ENCODE measurements at regions not wholly inside any gene's neighbourhood (a gene's known extent, or its start where the extent isn't known, plus 50 kb on each side); places are given as distances from the start of the nearest gene placed in this dataset.

DNA sequence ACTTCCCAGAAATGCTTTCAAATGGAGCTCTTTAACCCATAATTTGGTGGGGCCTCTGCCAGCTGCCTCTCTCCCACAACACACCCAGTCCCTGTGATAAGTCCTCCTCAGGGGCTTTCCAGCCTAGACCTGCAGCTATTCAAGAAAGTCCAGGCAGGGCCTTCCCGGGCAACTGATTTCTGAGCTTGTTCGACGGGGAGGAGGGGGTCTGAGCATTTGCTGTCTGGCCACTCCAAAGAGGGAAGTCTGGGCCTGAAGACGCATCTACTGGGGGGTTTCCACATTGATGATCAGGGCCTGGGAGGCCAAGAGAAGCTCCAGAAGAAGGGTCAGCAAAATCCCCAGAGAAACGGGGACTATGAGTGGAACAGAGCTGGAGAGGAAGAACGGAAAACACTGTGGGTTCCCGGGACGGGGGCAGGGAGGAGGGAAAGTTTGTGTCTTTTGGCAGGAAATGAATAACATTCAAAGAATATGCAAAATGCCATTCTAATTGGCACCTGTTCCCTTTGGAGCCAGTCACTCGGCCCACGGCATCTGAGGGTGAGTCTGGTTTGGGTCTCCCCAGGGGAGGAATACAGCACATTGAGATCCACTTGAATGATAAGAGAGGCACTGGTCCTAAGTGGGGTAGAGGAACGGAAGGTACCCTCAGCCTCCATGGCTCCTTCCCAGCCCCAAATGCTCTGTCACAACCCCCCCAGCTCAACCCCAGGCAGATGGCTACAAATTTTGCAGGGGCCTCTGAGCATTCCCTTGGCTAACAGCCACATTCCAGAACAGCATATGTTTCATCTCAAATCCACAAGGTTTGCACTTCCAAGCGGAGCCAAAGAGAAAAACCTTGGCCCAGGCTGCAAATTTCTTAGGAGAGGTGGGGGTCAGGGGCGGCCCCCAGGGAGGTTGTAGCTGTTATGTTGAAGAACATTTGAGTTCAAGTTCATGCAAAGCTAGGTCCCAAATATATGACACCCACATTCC, 72.0 kb downstream of the RPUSD4 start:
- H3K4ac ChIP-seq (ENCODE audit: low read depth, low read length) = peak overlapping the region; percentile 1
- H3K27ac ChIP-seq (ENCODE audit: low read depth, low read length) = peak overlapping the region; percentile 54
- no peaks in the 10 kb centered on the region for H3K9me3 ChIP-seq (ENCODE audit: insufficient read depth, low read depth, low read length)
- H4K12ac ChIP-seq (ENCODE audit: low read depth, low read length) = no peak overlapping the region
- peak overlapping the region; percentile 23 for H2BK5ac ChIP-seq (ENCODE audit: low read depth, low read length, poor library complexity)
- H2BK120ac ChIP-seq (ENCODE audit: insufficient read depth, low read length, poor library complexity) = peak overlapping the region; percentile 37
- H3K4me2 ChIP-seq (ENCODE audit: low read length) = peak overlapping the region; percentile 40
- no peak overlapping the region for H3K4me3 ChIP-seq (ENCODE audit: low read depth, low read length)
- no peak overlapping the region for H4K8ac ChIP-seq (ENCODE audit: low read depth, low read length)
- H4K91ac ChIP-seq (ENCODE audit: low read depth, low read length) = peak overlapping the region; percentile 50
- peaks cover 2% of the 10 kb centered on the region for H3K79me2 ChIP-seq (ENCODE audit: control insufficient read depth, insufficient read depth, low read length, poor library complexity)
- H3K27me3 ChIP-seq (ENCODE audit: insufficient read depth, low read length) = no peaks in the 10 kb centered on the region
- H2BK12ac ChIP-seq (ENCODE audit: low read length) = peak overlapping the region; percentile 21
- no CpG with 5 or more reads among the region's 13 CpGs for WGBS (ENCODE audit: extremely low coverage, insufficient coverage, insufficient read length)
- H3K36me3 ChIP-seq (ENCODE audit: control insufficient read depth in 1 of 2, insufficient read depth in 2 of 2, low read length in 2 of 2) = no peaks in the 10 kb centered on the region
- H2AFZ ChIP-seq (ENCODE audit: insufficient read depth, low read length, poor library complexity) = no peak overlapping the region
- H3K4me1 ChIP-seq (ENCODE audit: control insufficient read depth in 1 of 2, insufficient read depth in 2 of 2, low read length in 2 of 2) = peaks cover 30 to 40% of the 10 kb centered on the region in 2 experiments
- H3K18ac ChIP-seq (ENCODE audit: low read length) = no peak overlapping the region
- no peak overlapping the region for H3K14ac ChIP-seq (ENCODE audit: low read length)
- H3K9ac ChIP-seq (ENCODE audit: low read length) = no peak overlapping the region
- H2AK5ac ChIP-seq (ENCODE audit: low read length) = no peak overlapping the region
- H3K23ac ChIP-seq (ENCODE audit: low read length) = no peak overlapping the region
- DNase-seq = no peak
- H3K79me1 ChIP-seq (ENCODE audit: low read length) = peaks cover 19% of the 10 kb centered on the region

- no peak overlapping the region for H3K4ac ChIP-seq (ENCODE audit: low read depth, low read length)
- peaks cover 2% of the 10 kb centered on the region for H3K79me2 ChIP-seq (ENCODE audit: control insufficient read depth, insufficient read depth, low read length, poor library complexity)
- no peak overlapping the region for H3K4me2 ChIP-seq (ENCODE audit: low read length)
- peaks cover 35 to 47% of the 10 kb centered on the region in 2 experiments for H3K4me1 ChIP-seq (ENCODE audit: control insufficient read depth in 1 of 2, insufficient read depth in 2 of 2, low read length in 2 of 2)
- H4K8ac ChIP-seq (ENCODE audit: low read depth, low read length) = no peak overlapping the region
- H3K79me1 ChIP-seq (ENCODE audit: low read length) = peaks cover 22% of the 10 kb centered on the region
- no peak overlapping the region for H2AFZ ChIP-seq (ENCODE audit: insufficient read depth, low read length, poor library complexity)
- no peak overlapping the region for H4K12ac ChIP-seq (ENCODE audit: low read depth, low read length)
- no peak for DNase-seq
- peak overlapping the region; percentile 63 for H3K18ac ChIP-seq (ENCODE audit: low read length)
- H3K4me3 ChIP-seq (ENCODE audit: low read depth, low read length) = no peak overlapping the region
- peak overlapping the region; percentile 31 for H3K27ac ChIP-seq (ENCODE audit: low read depth, low read length)
- H3K14ac ChIP-seq (ENCODE audit: low read length) = peak overlapping the region; percentile 67
- H2AK5ac ChIP-seq (ENCODE audit: low read length) = peak overlapping the region; percentile 61
- no peak overlapping the region for H3K23ac ChIP-seq (ENCODE audit: low read length)
- WGBS (ENCODE audit: extremely low coverage, insufficient coverage, insufficient read length) = no CpG with 5 or more reads among the region's 7 CpGs
- H2BK120ac ChIP-seq (ENCODE audit: insufficient read depth, low read length, poor library complexity) = peak overlapping the region; percentile 54
- no peaks in the 10 kb centered on the region for H3K36me3 ChIP-seq (ENCODE audit: control insufficient read depth in 1 of 2, insufficient read depth in 2 of 2, low read length in 2 of 2)
- no peaks in the 10 kb centered on the region for H3K9me3 ChIP-seq (ENCODE audit: insufficient read depth, low read depth, low read length)
- H4K91ac ChIP-seq (ENCODE audit: low read depth, low read length) = peak overlapping the region; percentile 85
- no peaks in the 10 kb centered on the region for H3K27me3 ChIP-seq (ENCODE audit: insufficient read depth, low read length)
- H3K9ac ChIP-seq (ENCODE audit: low read length) = peak overlapping the region; percentile 11
- H2BK5ac ChIP-seq (ENCODE audit: low read depth, low read length, poor library complexity) = peak overlapping the region; percentile 51
- peak overlapping the region; percentile 89 for H2BK12ac ChIP-seq (ENCODE audit: low read length)
Measured at GRCh38 chr11:126138636-126139035, 72.8 kb downstream of the RPUSD4 start.

- H3K4me1 ChIP-seq (ENCODE audit: control insufficient read depth in 1 of 2, insufficient read depth in 2 of 2, low read length in 2 of 2) = peaks cover 42 to 54% of the 10 kb centered on the region in 2 experiments
- peaks cover 27% of the 10 kb centered on the region for H3K79me1 ChIP-seq (ENCODE audit: low read length)
- H3K23ac ChIP-seq (ENCODE audit: low read length) = no peak overlapping the region
- peak overlapping the region; percentile 3 for H3K14ac ChIP-seq (ENCODE audit: low read length)
- DNase-seq = peak in 1 of 2 donors; percentile 10
- no peak overlapping the region for H2AFZ ChIP-seq (ENCODE audit: insufficient read depth, low read length, poor library complexity)
- peaks cover 2% of the 10 kb centered on the region for H3K79me2 ChIP-seq (ENCODE audit: control insufficient read depth, insufficient read depth, low read length, poor library complexity)
- H4K91ac ChIP-seq (ENCODE audit: low read depth, low read length) = peak overlapping the region; percentile 40
- WGBS (ENCODE audit: extremely low coverage, insufficient coverage, insufficient read length) = no CpG with 5 or more reads among the region's 3 CpGs
- H3K9ac ChIP-seq (ENCODE audit: low read length) = no peak overlapping the region
- no peak overlapping the region for H2AK5ac ChIP-seq (ENCODE audit: low read length)
- H3K27ac ChIP-seq (ENCODE audit: low read depth, low read length) = peak overlapping the region; percentile 91
- peak overlapping the region; percentile 24 for H2BK12ac ChIP-seq (ENCODE audit: low read length)
- no peak overlapping the region for H3K18ac ChIP-seq (ENCODE audit: low read length)
- H3K9me3 ChIP-seq (ENCODE audit: insufficient read depth, low read depth, low read length) = no peaks in the 10 kb centered on the region
- no peak overlapping the region for H4K8ac ChIP-seq (ENCODE audit: low read depth, low read length)
- H3K4me2 ChIP-seq (ENCODE audit: low read length) = peak overlapping the region; percentile 41
- no peak overlapping the region for H3K4ac ChIP-seq (ENCODE audit: low read depth, low read length)
- H4K12ac ChIP-seq (ENCODE audit: low read depth, low read length) = no peak overlapping the region
- H2BK120ac ChIP-seq (ENCODE audit: insufficient read depth, low read length, poor library complexity) = peak overlapping the region; percentile 45
- H2BK5ac ChIP-seq (ENCODE audit: low read depth, low read length, poor library complexity) = peak overlapping the region; percentile 12
- H3K27me3 ChIP-seq (ENCODE audit: insufficient read depth, low read length) = no peaks in the 10 kb centered on the region
- H3K36me3 ChIP-seq (ENCODE audit: control insufficient read depth in 1 of 2, insufficient read depth in 2 of 2, low read length in 2 of 2) = no peaks in the 10 kb centered on the region
- H3K4me3 ChIP-seq (ENCODE audit: low read depth, low read length) = no peak overlapping the region
Measured at GRCh38 chr11:126137136-126137535, 74.3 kb downstream of the RPUSD4 start.

DNA sequence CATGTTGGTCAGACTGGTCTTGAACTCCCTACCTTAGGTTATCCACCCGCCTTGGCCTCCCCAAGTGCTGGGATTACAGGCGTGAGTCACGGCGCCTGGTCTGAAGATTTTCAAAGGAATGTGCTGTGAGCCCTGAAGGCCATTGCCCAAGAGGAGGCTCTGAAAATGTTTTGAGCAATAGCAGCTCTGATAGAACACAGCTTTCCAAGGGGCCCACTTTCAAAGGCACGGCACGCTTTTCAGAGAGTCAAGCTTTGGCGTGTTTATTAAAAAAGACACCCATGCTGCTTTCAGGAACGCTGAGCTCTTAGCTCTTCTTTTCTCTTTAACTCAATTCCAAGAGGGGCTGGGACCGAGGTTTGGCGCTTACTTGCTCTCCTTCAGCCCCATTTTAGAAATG, 73.8 kb upstream of the CDON start:
- H2BK5ac ChIP-seq (ENCODE audit: low read depth, low read length, poor library complexity) = peak overlapping the region; percentile 19
- H3K36me3 ChIP-seq (ENCODE audit: control insufficient read depth in 1 of 2, insufficient read depth in 2 of 2, low read length in 2 of 2) = no peaks in the 10 kb centered on the region
- peaks cover 27% of the 10 kb centered on the region for H3K79me1 ChIP-seq (ENCODE audit: low read length)
- H3K27ac ChIP-seq (ENCODE audit: low read depth, low read length) = peak overlapping the region; percentile 91
- H3K79me2 ChIP-seq (ENCODE audit: control insufficient read depth, insufficient read depth, low read length, poor library complexity) = peaks cover 2% of the 10 kb centered on the region
- peak; percentile 86 to 92 for DNase-seq
- H4K12ac ChIP-seq (ENCODE audit: low read depth, low read length) = no peak overlapping the region
- WGBS (ENCODE audit: extremely low coverage, insufficient coverage, insufficient read length) = no CpG with 5 or more reads among the region's 10 CpGs
- peak overlapping the region; percentile 41 for H3K4me2 ChIP-seq (ENCODE audit: low read length)
- no peak overlapping the region for H2AFZ ChIP-seq (ENCODE audit: insufficient read depth, low read length, poor library complexity)
- peak overlapping the region; percentile 3 for H3K14ac ChIP-seq (ENCODE audit: low read length)
- H3K4me3 ChIP-seq (ENCODE audit: low read depth, low read length) = no peak overlapping the region
- H3K27me3 ChIP-seq (ENCODE audit: insufficient read depth, low read length) = no peaks in the 10 kb centered on the region
- H2BK12ac ChIP-seq (ENCODE audit: low read length) = peak overlapping the region; percentile 47
- H2BK120ac ChIP-seq (ENCODE audit: insufficient read depth, low read length, poor library complexity) = peak overlapping the region; percentile 61
- H3K4ac ChIP-seq (ENCODE audit: low read depth, low read length) = no peak overlapping the region
- H3K4me1 ChIP-seq (ENCODE audit: control insufficient read depth in 1 of 2, insufficient read depth in 2 of 2, low read length in 2 of 2) = peaks cover 42 to 56% of the 10 kb centered on the region in 2 experiments
- no peaks in the 10 kb centered on the region for H3K9me3 ChIP-seq (ENCODE audit: insufficient read depth, low read depth, low read length)
- no peak overlapping the region for H2AK5ac ChIP-seq (ENCODE audit: low read length)
- H3K9ac ChIP-seq (ENCODE audit: low read length) = no peak overlapping the region
- peak overlapping the region; percentile 22 for H4K91ac ChIP-seq (ENCODE audit: low read depth, low read length)
- H4K8ac ChIP-seq (ENCODE audit: low read depth, low read length) = no peak overlapping the region
- H3K18ac ChIP-seq (ENCODE audit: low read length) = no peak overlapping the region
- H3K23ac ChIP-seq (ENCODE audit: low read length) = no peak overlapping the region

All from trophoblast cell (in vitro differentiated cells and primary cell).